SK-N-DZ (cell line): ENCODE measurements at regions not wholly inside any gene's neighbourhood (a gene's known extent, or its start where the extent isn't known, plus 50 kb on each side); places are given as distances from the start of the nearest gene placed in this dataset.

ENCODE experiments used
- DNase-seq: peaks from one replicate; pipeline ENCODE4 v3.0.0-alpha.2; 2015; ENCODE audit warnings: low spot score

DNA sequence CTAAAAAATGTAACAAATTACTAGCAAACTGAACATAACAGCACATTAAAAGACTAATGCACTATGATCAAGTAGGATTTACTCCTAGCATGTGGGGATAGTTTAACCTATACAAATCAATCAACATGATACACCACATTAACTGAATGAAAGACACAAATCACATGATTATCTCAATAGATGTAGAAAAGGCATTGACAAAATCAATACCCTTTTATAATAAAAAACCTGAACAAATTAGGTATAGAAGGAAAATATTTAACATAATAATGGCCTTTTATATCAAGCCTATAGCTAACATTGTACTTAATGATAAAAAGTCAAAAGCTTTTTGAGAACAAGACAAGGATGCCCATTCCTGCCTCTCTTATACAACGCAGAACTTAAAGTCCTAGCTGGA lies 540.0 kb downstream of the RERGL start:
- DNase-seq, result no peak

DNA sequence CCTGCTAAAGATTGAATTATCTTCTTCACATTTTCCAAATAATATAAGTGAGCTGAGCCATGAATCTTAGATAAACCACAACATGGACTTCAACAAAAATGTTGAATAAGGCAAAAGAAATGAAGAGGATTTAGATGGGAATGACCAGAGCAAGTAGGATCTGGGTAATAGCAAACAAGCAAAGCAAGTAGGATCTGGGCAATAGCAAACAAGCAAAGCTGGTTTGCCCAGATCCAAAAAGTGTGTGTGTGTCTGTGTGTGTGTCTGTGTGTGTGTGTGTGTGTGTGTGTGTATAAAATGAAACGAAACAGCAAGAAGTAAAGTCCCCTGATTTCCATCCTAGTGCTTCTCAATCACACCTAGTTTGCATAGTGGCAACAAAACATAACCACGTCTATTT lies 549.1 kb downstream of the RERGL start:
- DNase-seq, result no peak

DNA sequence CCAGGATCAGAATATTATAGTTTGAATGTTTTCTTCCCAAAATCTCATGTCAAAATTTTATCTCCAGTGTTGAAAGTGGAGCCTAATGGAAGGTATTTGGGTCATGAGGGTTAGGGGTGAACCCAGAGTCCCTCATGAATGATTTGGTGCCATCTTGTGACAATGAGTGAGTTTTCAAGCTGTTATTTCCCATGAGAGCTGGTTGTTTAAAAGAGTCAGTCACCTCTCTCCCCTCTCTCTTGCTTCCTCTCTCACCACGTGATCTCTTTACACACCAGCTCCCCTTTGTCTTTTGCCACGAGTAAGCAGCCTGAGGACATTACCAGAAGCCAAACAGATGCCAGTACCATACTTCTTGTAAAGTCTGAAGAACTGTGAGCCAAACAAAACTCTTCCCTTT lies 561.6 kb downstream of the RERGL start:
- DNase-seq, result no peak

DNA sequence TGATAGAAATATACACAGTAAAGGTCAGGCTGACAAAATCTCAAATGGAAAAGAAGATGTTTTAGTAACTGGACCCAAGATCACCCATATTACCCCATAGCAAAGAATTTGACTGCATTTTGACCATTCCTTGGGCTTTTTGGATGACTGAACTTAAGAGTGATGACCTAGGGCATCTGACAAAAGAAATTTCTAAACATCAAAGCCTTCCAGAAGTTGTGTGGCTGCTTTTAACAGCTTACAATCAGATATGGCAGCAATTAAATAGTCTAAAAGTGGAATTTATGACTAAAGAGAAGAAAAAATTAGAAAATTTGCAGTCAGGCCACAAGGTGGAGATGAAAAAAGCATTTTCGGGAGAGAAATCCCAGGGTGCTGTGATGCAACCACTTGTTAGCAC lies 563.0 kb downstream of the RERGL start:
- no peak for DNase-seq

DNA sequence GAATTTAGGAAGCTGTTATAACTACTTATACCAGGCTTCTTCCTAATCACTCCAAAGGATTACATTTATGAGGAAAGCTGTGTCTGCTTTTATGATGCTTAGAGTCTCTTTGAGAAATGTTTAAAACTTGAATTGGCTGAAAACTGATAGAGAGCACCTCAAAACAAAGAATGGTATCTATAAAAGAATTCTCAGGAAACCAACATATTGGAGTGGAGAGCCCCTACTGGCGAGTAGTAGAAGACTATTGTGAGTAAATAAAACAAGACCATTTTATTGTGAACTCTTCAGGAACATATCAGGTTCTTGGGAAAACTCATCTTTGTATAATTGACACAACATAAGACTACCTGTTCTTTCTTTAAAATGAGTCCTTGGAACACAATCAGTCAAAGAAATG lies 578.6 kb downstream of the RERGL start:
- DNase-seq, result no peak

DNA sequence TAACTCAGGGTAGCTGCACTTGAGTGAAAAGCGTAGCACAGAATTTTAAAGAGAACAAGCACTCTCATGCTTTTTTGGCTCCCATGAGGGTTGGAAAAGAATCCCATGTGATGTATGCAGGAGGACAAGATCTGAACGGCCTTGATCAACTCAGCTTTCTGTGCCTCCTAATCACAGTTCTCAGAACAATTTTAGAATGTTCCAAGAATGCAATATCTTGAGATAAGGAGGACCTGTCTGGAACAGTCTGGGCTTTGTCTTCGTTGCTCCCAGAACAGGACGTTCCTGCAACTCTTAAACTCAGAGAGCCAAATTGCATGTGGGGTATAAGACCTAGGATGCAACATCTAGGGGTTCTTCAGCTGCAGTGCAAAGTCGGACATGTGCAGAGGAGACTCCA lies 582.7 kb downstream of the RERGL start:
- no peak for DNase-seq

DNA sequence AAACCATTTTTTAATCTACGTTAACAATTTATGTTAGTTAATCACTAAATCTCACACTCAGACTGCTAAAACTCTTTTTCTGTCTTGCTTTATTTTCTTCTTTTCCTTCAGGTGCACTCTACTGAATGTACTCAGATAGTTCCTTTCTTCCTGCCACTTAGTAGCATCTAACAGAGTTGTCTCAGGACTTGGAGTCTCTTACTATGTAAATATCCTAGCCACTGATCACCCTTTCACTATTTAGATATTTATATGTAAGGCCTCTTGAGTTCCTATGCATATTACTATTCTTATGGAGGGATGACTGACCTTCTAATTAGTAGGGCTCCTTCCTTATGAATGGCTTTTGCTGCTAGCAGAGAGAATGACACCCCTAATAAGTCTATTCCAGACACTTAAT lies 586.3 kb downstream of the RERGL start:
- no peak for DNase-seq

DNA sequence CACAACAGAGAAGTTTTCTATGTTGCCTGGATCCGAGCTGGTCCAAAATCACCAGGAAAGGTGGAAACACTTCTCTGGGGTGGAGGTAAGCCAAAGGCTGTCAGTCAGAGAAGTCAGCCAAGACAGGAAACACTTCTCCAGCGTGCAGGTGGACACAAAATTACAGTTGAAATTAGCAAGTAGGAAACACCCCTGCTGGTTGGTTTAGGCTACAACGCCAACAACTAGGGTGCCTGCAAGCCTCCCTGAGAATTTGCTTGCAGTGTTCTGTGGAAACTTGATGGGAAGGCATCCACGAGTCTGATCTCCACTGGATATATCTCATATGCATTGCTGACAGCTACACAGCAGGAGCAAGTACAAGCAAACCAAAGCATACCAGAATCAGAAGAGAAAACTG lies 600.5 kb downstream of the RERGL start:
- DNase-seq, result no peak

DNA sequence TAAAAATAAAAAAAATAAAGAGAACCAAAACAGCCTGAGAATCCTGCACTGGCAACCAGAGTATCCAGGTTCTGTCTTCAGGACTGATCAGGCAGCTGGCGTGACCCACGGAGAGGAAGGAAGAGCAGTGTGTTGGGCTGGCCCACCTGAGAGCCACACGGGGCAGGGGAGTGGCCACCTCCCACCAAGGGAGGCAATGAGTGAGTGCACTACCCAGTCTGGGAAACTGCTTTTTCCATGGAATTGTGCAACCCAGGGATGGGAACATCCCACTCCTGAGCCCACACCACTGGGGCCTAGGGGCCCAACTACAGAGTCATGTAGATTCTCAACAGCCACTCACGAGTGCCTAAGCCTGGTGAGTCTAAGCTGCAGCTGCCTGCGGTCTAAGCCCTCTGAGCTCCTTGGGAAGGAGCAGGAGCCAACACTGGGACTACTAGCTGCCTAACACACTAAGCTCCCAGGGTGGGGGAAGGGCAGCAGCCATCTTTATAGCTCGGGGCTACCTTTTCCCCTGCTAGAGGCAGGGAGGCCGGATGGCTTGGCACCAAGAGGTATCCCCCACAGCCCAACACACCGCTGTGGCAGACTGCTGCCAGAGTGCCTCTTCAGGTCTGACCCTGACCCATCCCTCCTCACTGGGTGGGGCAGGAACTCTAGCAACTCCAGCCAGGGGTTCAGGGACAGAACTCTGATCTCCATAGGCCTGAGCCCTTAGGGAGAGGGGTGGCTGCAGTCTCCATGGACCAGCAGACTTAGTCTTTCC lies 610.9 kb downstream of the RERGL start:
- no peak for DNase-seq

DNA sequence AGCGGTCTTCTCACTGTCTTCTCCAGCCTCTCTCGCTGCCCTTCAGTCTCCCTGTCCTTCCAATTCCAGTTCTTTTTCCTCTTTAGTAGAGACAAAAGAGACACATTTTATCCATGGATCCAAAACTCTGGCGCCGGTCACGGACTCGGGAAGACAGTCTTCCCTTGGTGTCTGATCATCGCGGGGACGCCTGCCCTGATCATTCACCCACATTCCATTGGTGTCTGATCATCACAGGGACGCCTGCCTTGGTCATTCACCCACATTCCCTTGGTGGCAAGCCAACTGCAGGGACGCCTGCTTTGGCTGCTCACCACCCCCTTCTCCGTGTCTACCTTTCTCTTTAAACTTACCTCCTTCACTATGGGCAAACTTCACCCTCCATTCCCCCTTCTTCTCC lies 619.5 kb downstream of the RERGL start:
- no peak for DNase-seq

DNA sequence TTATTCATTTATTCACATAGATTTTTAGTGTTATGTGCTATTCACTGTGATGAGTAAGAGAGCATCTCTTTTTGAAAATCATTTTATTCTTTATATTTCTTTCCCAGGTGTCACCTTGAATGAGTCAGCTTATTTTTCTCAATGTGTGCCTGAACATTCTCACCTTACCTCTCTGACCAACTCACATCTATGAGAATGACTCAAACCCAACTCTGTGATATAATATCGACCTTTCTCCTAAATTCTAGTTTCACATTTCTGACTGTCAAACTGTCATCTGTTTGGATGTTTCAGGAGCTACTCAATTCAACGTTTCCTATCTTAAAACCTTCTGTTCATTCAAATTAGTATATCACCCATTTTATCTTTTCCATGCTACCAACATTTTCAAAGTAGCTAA lies 630.8 kb downstream of the RERGL start:
- no peak for DNase-seq

DNA sequence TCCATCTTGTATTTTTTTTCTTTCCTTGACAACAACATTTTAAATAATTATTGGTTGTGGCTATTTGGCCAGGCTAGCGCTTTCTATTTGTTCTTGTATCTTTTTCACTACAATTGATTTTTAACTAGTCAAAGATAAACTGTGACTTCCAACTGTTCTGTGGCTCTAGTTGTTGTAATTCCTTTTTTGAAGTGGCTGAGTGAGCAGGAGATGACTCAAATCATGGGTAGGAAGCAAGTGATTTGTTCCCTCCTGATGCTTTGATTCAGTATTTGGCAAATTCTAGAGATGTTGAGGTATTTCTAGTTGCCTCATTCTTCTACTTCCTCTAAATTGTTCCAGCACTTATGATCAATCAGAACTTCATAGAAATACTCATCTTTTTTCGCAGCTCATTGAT lies 633.5 kb downstream of the RERGL start:
- DNase-seq, result no peak

DNA sequence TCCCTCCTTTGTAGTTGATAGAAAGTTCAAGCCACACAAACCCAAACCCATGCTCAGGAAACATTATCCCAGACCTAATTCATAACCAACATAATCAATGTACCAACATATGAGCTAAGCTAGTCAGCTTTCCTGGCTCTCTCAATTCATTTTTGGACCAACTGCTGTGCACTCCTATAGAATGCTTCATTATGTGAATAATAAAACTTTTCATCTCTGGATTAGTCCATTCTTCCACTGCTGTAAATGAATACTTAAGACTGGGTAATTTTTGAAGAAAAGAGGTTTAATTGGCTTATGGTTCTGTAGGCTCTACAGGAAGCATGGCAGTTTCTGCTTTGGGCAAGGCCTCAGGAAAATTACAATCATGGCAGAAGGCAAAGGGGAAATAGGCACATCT lies 651.9 kb downstream of the RERGL start:
- no peak for DNase-seq

DNA sequence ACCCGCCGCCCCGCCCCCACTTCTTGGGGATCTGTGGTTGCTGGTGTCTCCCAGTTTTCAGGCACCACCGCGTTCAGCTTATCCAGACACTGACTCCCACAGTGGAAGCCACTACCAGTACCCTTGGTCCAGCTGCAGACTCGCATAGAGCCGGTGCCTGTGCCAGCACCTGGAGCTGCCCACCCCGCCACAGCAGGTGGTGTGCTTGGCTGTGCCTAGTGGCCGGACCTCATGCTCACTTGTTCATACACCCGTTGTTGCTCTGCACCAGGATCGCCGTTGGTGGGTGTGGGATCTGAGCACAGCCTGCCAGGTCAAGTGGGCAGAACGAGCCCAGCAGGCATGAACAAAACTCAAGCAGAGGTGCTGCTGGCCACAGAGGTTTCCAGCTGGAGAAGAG lies 673.2 kb downstream of the RERGL start:
- DNase-seq, result no peak

DNA sequence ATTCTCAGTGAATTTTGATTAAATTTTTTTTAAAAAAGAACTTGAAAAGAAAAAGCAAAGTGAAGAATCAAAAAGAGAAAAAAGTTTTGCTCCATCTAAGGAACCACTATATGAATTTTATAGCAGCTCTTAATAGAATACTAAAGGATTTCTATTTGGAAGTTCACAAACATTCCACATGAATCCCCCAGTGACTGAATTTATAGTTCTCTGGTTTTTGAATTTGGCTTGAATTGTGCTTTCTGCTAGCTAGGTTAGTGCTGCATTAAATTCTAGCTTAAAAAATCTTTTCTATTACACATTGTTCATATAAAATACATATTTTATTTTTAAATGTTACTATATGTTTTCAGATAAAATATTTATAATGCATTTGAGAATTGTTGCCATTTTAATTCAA lies 675.4 kb downstream of the RERGL start:
- no peak for DNase-seq

DNA sequence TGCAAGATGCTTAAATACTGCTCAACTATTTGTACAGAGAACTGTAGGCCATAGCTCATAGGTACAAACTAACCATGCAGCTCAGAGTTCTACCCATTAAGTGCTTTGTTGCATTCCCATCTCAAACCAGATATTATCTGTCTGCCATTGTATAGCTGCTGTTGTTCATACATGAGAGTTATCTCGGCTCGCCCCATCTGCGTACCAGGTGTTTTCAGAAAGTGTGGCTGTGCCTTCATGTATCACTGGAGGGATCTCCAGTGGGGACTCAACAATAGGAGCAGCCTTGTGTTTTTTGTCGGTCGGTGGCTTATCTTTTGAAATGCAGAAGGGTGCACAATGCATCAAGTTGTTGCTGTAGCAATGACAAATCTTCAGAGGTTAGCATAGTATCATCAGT lies 678.3 kb downstream of the RERGL start:
- DNase-seq, result no peak

DNA sequence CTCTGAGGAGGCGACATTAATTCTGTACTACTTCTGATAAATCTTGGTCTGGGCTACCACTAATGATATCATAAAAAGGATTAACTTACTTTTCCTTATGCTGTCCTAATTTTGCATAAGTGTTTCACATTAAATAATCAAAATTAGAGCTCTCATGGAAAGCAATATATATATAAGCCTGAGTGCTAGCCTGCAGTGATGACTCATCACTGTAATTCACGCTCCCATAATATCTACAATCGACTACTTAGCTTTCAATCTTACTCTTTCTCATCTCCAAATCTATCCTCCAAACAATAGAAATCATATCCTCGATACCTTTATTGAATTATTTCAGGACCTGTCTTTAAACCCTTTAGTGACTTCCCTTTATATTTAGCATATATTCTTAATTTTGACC lies 701.3 kb downstream of the RERGL start:
- no peak for DNase-seq

DNA sequence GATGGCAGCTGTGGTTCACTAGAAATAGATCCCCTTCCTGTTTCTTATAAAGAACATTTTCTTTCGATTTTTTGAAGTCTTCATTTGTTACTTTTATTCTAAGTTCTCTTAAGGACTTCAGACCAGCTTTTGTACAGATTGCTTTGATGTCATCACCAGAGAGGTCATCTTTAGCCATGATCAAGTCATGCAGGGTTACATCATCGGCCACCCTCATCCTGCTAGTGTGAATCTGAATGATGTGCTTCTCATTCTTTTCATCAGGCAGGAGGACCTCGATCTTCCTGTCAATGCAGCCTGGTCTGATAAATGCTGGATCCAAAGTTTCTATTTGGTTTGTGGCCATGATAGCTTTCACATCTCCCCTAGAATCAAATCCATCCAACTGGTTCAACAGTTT lies 706.7 kb downstream of the RERGL start:
- no peak for DNase-seq

DNA sequence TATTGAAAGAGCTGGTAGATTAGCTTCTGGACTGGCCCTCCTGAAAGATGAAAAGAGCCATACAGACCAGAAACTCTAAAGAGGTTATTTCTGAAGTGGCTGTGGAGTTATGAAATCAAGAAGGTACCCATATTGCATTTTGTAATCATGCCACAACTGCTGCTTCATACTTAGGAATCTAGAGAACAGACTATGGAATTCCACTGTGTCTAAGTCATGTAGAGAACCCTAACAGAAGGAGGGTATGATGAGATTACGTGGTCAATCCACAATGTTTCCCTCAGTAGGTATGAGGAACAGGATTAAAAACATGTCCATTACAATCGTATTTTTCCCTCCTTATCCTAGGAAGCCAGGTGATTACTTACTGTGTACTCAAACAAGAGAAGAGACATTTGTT lies 708.8 kb downstream of the RERGL start:
- no peak for DNase-seq

DNA sequence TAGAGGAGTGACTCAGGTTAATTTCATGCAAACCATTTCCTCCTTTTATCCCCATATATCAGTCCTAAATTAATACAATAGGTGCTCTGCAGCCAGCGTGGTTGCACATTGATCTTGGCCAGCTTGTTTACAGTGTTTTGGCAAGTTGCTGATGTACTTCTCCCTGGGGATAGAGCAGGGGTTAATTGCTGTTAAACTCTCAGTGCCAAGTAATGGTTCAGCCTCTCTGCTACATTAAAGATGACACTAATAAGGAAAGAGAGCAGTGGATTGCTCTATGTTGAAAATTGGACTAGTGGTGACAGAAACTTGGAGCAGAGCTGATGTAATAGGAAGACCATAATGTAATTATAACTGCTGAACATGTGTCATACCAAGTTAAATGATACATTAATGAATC lies 717.5 kb downstream of the RERGL start:
- DNase-seq, result peak; percentile 90

DNA sequence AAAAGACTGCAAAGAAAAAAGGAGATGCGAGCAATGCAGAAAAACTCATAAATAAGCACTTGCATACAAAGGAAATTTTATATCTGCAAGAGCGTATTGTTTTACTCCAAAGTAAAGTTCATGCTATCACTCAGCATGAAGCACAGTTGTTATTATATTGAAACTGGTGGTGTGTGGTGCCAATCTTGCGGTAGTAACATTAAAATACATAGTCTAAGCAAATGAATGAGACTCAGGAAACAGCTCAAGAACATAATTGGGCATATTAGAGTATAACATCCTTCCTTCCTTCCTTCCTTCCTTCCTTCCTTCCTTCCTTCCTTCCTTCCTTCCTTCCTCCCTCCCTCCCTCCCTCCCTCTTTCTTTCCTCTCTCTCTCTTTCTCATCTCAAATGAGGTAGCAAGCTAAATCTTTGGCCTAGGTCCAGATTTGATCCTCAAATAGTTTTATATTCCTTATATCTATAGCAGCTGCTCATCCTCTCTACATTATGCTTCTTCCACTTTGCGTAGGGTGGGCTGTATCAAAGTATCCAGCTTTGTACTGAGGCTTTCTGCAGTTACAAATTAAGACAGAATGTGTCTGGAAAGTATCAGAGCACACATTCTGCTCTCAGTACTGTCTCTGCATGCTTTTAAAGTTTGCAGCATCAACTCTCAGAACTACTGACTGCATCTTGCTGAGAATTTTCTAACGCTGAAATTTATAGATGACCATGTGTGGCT lies 718.3 kb downstream of the RERGL start:
- peak; percentile 58 for DNase-seq

DNA sequence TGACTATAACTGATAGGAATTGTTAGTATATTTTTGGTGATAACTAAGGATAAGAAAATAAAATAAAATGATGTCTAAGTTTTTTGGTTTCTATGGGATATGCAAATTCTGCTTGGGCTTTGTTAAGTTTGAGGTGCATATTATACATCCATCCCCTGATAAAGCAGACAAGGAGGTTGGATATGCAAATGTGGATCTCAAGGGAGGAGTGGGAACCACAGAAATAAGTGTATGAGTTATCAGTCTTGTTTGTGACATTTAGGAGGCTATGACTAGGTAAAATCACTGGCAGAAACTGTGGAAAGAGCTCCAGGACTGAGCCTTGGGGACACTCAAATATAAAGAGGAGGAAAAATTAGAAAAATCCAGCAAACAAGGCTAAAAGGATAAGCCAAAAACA lies 719.4 kb downstream of the RERGL start:
- no peak for DNase-seq

DNA sequence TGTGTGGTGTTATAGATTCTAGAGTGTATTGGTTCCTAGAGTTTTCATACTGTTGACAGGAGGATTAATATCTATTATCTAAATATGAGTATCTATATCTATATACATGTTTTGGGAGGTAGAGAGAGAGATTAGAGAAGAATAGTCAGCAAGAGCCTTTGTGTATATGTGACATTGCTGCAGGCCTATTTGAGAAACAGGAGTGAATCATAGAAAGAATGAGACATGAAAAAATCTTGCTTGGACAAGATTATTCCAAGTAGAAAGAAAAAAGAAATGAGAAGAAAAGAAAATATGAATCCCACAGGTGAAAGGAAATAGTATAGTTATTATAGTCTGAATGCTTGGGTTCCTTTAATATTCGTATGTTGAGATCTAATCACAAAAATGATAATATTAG lies 720.4 kb downstream of the RERGL start:
- DNase-seq, result no peak

DNA sequence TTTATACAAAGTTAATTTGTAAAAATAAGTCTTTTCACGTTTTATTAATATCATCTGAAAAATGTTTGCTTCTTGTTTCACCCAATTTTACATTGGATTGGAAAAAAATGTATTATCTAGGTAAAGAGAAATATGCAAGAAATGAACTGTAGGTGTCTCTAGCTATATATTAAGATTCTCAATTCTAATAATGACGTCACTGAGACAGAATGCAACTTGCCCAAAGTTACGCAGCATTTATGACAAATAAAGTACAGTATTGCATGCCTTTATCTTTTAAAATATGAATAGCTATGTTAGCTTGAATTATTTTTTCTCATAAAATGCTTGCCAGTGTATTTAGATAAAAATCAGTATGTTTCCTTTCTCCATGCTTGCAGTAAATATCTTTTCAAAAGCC lies 728.8 kb downstream of the RERGL start:
- DNase-seq, result no peak
